WTC11 (cell line): ENCODE measurements at regions not wholly inside any gene's neighbourhood (a gene's known extent, or its start where the extent isn't known, plus 50 kb on each side); places are given as distances from the start of the nearest gene placed in this dataset.

ENCODE experiments used
- CTCF ChIP-seq: fragments of 200-600 bp; IDR thresholded peaks from 2 replicates; pipeline ENCODE4 v1.8.0; 2022; ENCODE audit warnings: antibody characterized with exemption
- ELF4 ChIP-seq: sonication (generic); formaldehyde crosslinking; IDR thresholded peaks from 2 replicates; pipeline ENCODE4 v1.8.1; 2022; ENCODE audit warnings: low read depth, mild to moderate bottlenecking, moderate library complexity, missing genetic modification reagents
- EMX1 ChIP-seq: fragments of 250-450 bp; sonication (Bioruptor Pico); IDR thresholded peaks from 2 replicates; pipeline ENCODE4 v1.8.0; 2021; ENCODE audit warnings: mild to moderate bottlenecking
- ZNF232 ChIP-seq: sonication (generic); formaldehyde crosslinking; IDR thresholded peaks from 2 replicates; pipeline ENCODE4 v1.8.0; 2022; ENCODE audit warnings: mild to moderate bottlenecking, missing genetic modification reagents
- TF ChIP-seq, protein P1 (sequence below): sonication (generic); formaldehyde crosslinking; IDR thresholded peaks from 2 replicates; pipeline ENCODE4 v1.8.1; 2023; ENCODE audit warnings: mild to moderate bottlenecking, missing genetic modification reagents, moderate library complexity

- TF ChIP-seq EMX1 (CRISPR knock-in tag): no peak
- no peak for TF ChIP-seq CTCF
- TF ChIP-seq ZNF232 (CRISPR knock-in tag): no peak
- TF ChIP-seq ELF4 (CRISPR knock-in tag): no peak
- TF ChIP-seq, protein P1, sequence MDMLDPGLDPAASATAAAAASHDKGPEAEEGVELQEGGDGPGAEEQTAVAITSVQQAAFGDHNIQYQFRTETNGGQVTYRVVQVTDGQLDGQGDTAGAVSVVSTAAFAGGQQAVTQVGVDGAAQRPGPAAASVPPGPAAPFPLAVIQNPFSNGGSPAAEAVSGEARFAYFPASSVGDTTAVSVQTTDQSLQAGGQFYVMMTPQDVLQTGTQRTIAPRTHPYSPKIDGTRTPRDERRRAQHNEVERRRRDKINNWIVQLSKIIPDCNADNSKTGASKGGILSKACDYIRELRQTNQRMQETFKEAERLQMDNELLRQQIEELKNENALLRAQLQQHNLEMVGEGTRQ (CRISPR knock-in tag): no peak
Measured at GRCh38 chr3:41076399-41076798, 122.9 kb upstream of the CTNNB1 start.
